Endothelial cell of umbilical vein (primary cell): ENCODE measurements at regions not wholly inside any gene's neighbourhood (a gene's known extent, or its start where the extent isn't known, plus 50 kb on each side); places are given as distances from the start of the nearest gene placed in this dataset.

Experiments used
- BruUV-seq: library from RNA; stranded (reverse); fragments of 400-500 nt; replicated peaks from 2 replicates; lab custom pipeline; 2021; lab: Mats Ljungman, UMichigan
- CTCF ChIA-PET: fragments of 300-600, 350-600 bp; sonication (Branson Sonifier 250); formaldehyde crosslinking; loops from one replicate; lab custom pipeline; 2021; ENCODE audit warnings: antibody characterized with exemption, inconsistent platforms; lab: Charles Lee
- POLR2A ChIA-PET: fragments of 300-600, 350-600 bp; sonication (Branson Sonifier 250); formaldehyde crosslinking; loops from one replicate; lab custom pipeline; 2021; ENCODE audit warnings: antibody characterized with exemption, inconsistent platforms; lab: Charles Lee
- DNase-seq: peaks from one replicate; pipeline ENCODE4 v3.0.0-alpha.2; 2011; ENCODE audit warnings: low read depth, low spot score
- FAIRE-seq: peaks from 2 replicates; lab custom pipeline; 2011; peaks lifted over from hg19 to GRCh38; lab: Jason Lieb, UNC
- H2AFZ ChIP-seq: 2 replicates; pipeline ENCODE4 v1.6.0; 2012; ENCODE audit warnings: low read depth, low read length, control low read depth, inconsistent platforms
- H3K27ac ChIP-seq: 2 replicates; pipeline ENCODE4 v1.5.1; 2011; ENCODE audit warnings: low read depth, mild to moderate bottlenecking, control low read depth, low read length, moderate library complexity; ENCODE audit not compliant: insufficient read depth
- H3K27me3 ChIP-seq, 2 experiments: 2 replicates each; pipeline versions ENCODE4 v1.6.0 to v1.6.1; 2011; ENCODE audit warnings: low read length in 2 of 2, mixed read lengths in 1 of 2; ENCODE audit not compliant: control insufficient read depth in 2 of 2, insufficient read depth in 2 of 2
- H3K36me3 ChIP-seq, 2 experiments: 2 replicates in 1 of 2; 3 replicates in 1 of 2; pipeline ENCODE4 v1.5.1; 2011; ENCODE audit warnings: low read length in 2 of 2, mild to moderate bottlenecking in 1 of 2, moderate library complexity in 1 of 2; ENCODE audit not compliant: control insufficient read depth in 2 of 2, insufficient read depth in 2 of 2; ENCODE audit errors: extremely low read depth in 1 of 2
- H3K4me1 ChIP-seq: 3 replicates; pipeline ENCODE4 v1.5.1; 2011; ENCODE audit warnings: mild to moderate bottlenecking, low read length; ENCODE audit not compliant: control insufficient read depth, insufficient read depth; ENCODE audit errors: extremely low read depth
- H3K4me2 ChIP-seq: 2 replicates; pipeline ENCODE4 v1.6.1; 2011; ENCODE audit warnings: low read length, control low read depth, mixed read lengths; ENCODE audit not compliant: insufficient read depth
- H3K4me3 ChIP-seq, 3 experiments: fragments of 200-600 bp in 1 of 3; sonication (generic), shearing (Covaris generic) in 1 of 3; replicated peaks in 1 of 3; 2 replicates each; pipeline ENCODE4 v1.5.1; 2011 to 2016; ENCODE audit warnings: control low read depth in 3 of 3, low read length in 3 of 3, mild to moderate bottlenecking in 2 of 3, inconsistent platforms in 1 of 3, low read depth in 1 of 3, moderate library complexity in 1 of 3; ENCODE audit not compliant: insufficient read depth in 1 of 3
- H3K79me2 ChIP-seq: 2 replicates; pipeline ENCODE4 v1.6.0; 2012; ENCODE audit warnings: low read length, inconsistent platforms; ENCODE audit not compliant: control insufficient read depth, insufficient read depth
- H3K9ac ChIP-seq: replicated peaks from 2 replicates; pipeline ENCODE3; 2011; ENCODE audit warnings: low read length, control low read depth; ENCODE audit not compliant: insufficient read depth; ENCODE audit errors: extremely low read depth
- H3K9me1 ChIP-seq: replicated peaks from 3 replicates; pipeline ENCODE4 v1.6.0; 2011; ENCODE audit warnings: mild to moderate bottlenecking, low read length; ENCODE audit not compliant: control insufficient read depth, insufficient read depth; ENCODE audit errors: extremely low read depth
- H3K9me3 ChIP-seq: replicated peaks from 2 replicates; pipeline ENCODE4 v1.5.1; 2012; ENCODE audit warnings: low read length, inconsistent platforms; ENCODE audit not compliant: control insufficient read depth, insufficient read depth
- H4K20me1 ChIP-seq: replicated peaks from 2 replicates; pipeline ENCODE3; 2011; ENCODE audit warnings: mild to moderate bottlenecking, low read length; ENCODE audit not compliant: control insufficient read depth, insufficient read depth; ENCODE audit errors: extremely low read depth
- EZH2 ChIP-seq: IDR thresholded peaks from 2 replicates; pipeline ENCODE4 v1.6.1; 2012; ENCODE audit warnings: borderline replicate concordance, low read depth, mild to moderate bottlenecking, moderate library complexity, low read length, inconsistent platforms; ENCODE audit not compliant: severe bottlenecking
- FOS ChIP-seq: IDR thresholded peaks from 2 replicates; pipeline ENCODE4 v1.6.1; 2011; ENCODE audit warnings: mild to moderate bottlenecking, low read length, moderate library complexity, borderline replicate concordance; ENCODE audit not compliant: insufficient read depth
- GATA2 ChIP-seq: IDR thresholded peaks from 2 replicates; pipeline ENCODE4 v1.7.0; 2011; ENCODE audit warnings: low read depth, mild to moderate bottlenecking, moderate library complexity, mixed read lengths, low read length; ENCODE audit not compliant: insufficient read length, insufficient read depth
- JUN ChIP-seq: IDR thresholded peaks from 2 replicates; pipeline ENCODE4 v1.6.1; 2011; ENCODE audit warnings: borderline replicate concordance, low read depth; ENCODE audit not compliant: insufficient read length, insufficient read depth
- MYC ChIP-seq: IDR thresholded peaks from one replicate; pipeline ENCODE4 v1.6.1; 2011; ENCODE audit warnings: mild to moderate bottlenecking, low read depth, low read length
- POLR2A ChIP-seq: IDR thresholded peaks from 2 replicates; pipeline ENCODE4 v1.6.1; 2012; ENCODE audit warnings: low read depth, mild to moderate bottlenecking, control low read depth, low read length
- POLR2AphosphoS5 ChIP-seq: IDR thresholded peaks from 2 replicates; pipeline ENCODE4 v1.6.1; 2012; ENCODE audit warnings: low read depth, mild to moderate bottlenecking, control low read depth, low read length, moderate library complexity; ENCODE audit not compliant: insufficient read depth
- dilution Hi-C: fragments of 300-500 bp; cut with MboI; formaldehyde crosslinking; loops from one replicate; pipeline ENCODE4 v1.15.0; 2019; ENCODE audit warnings: low sequenced_read_pairs; ENCODE audit not compliant: extremely low pct_ligation_motif_present
- intact Hi-C: fragments of 100-400 bp; cut with micrococcal nuclease; formaldehyde crosslinking; loops from one replicate; pipeline ENCODE4 v1.10.0; 2022
- TF ChIP-seq, protein P1 (sequence below), 2 donors: IDR thresholded peaks; 1 replicate in 1 of 2; 2 replicates in 1 of 2; pipeline ENCODE4 v1.5.1; 2011; ENCODE audit warnings: low read length in 2 of 2, mild to moderate bottlenecking in 2 of 2, moderate library complexity in 2 of 2, control low read depth in 1 of 2, inconsistent platforms in 1 of 2, low read depth in 1 of 2; ENCODE audit not compliant: insufficient read depth in 1 of 2; ENCODE audit errors: extremely low read depth in 1 of 2
- TF ChIP-seq, protein P2 (sequence below): IDR thresholded peaks from 2 replicates; pipeline ENCODE4 v1.6.1; 2011; ENCODE audit not compliant: insufficient read depth, insufficient read length

DNA sequence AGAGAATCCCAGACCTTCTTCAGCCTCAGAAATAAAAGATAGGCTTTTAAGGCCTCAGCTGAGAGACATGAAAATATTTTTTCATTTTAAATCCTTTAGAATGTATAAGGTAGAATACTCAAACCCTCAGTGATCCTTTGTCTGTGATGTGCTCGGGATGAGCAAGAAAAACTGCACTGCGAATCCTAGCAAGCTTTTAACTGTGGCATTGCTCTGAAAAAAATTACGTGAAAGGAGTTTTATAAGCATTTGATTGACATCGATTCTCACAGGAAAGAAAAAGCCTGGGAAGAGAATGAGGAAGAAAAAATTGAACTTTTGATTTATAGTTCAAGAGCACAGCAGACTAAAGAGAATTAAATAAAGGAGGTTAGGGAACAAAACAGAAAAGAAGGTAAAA, 120.0 kb downstream of the TMEM168 start:
- no TSS peak for BruUV-seq
- dilution Hi-C loops (no loop called here), intact Hi-C loops (no loop called here)
- Histone ChIP-seq H3K36me3 (no peaks in the 10 kb centered on the region), H3K9me3 (no peaks in the 10 kb centered on the region), H3K9me1 (no peaks in the 10 kb centered on the region), H4K20me1 (no peaks in the 10 kb centered on the region), H3K27me3 (peaks cover 0 to 3% of the 10 kb centered on the region in 2 experiments), H3K4me3 (no peak overlapping the region), H2AFZ (no peak overlapping the region), H3K9ac (no peak overlapping the region), H3K4me2 (no peak overlapping the region), H3K27ac (no peak overlapping the region), H3K79me2 (no peaks in the 10 kb centered on the region), H3K4me1 (no peaks in the 10 kb centered on the region)
- ChIA-PET POLR2A (no interaction called here), CTCF (interaction anchor here (1.4 kb wide), 1 partner anchor 13 kb away, joined by 3 read pairs; no protein-coding TSS in a partner anchor)
- DNase-seq = no peak
- FAIRE-seq = no peak
- TF ChIP-seq FOS (no peak), POLR2A (no peak), JUN (no peak), POLR2AphosphoS5 (no peak), GATA2 (no peak), MYC (no peak), EZH2 (no peak)
- TF ChIP-seq, protein P1, sequence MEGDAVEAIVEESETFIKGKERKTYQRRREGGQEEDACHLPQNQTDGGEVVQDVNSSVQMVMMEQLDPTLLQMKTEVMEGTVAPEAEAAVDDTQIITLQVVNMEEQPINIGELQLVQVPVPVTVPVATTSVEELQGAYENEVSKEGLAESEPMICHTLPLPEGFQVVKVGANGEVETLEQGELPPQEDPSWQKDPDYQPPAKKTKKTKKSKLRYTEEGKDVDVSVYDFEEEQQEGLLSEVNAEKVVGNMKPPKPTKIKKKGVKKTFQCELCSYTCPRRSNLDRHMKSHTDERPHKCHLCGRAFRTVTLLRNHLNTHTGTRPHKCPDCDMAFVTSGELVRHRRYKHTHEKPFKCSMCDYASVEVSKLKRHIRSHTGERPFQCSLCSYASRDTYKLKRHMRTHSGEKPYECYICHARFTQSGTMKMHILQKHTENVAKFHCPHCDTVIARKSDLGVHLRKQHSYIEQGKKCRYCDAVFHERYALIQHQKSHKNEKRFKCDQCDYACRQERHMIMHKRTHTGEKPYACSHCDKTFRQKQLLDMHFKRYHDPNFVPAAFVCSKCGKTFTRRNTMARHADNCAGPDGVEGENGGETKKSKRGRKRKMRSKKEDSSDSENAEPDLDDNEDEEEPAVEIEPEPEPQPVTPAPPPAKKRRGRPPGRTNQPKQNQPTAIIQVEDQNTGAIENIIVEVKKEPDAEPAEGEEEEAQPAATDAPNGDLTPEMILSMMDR (IDR thresholded peaks at IDR 0.05; ENCODE audit: extremely low read depth in 1 of 2, insufficient read depth in 1 of 2, low read depth in 1 of 2, low read length in 2 of 2) = no peak
- TF ChIP-seq, protein P2, sequence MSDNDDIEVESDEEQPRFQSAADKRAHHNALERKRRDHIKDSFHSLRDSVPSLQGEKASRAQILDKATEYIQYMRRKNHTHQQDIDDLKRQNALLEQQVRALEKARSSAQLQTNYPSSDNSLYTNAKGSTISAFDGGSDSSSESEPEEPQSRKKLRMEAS = no peak
